Uterus (tissue), 2 donors: ENCODE measurements at regions not wholly inside any gene's neighbourhood (a gene's known extent, or its start where the extent isn't known, plus 50 kb on each side); places are given as distances from the start of the nearest gene placed in this dataset.

Experiments used
- CTCF ChIP-seq, 4 experiments: fragments of 200-600 bp in 2 of 4; fragments of 450-650 bp in 2 of 4; sonication (generic) in 2 of 4; IDR thresholded peaks; one replicate each; pipeline ENCODE4 v1.5.1; 2016 to 2019; ENCODE audit warnings: antibody characterized with exemption in 4 of 4, mild to moderate bottlenecking in 2 of 4, moderate library complexity in 1 of 4
- POLR2A ChIP-seq, 2 donors: fragments of 450-650 bp; IDR thresholded peaks; one replicate each; pipeline ENCODE4 v1.6.1; 2016; ENCODE audit warnings: antibody characterized with exemption in 2 of 2, mild to moderate bottlenecking in 1 of 2, moderate library complexity in 1 of 2

GRCh38 chr12:75913502-75914351 lies 117.8 kb downstream of the PHLDA1 start:
- no peak for TF ChIP-seq POLR2A (IDR thresholded peaks at IDR 0.05)
- TF ChIP-seq CTCF (IDR thresholded peaks at IDR 0.05), result no peak
